ENCODE measurements at regions not wholly inside any gene's neighbourhood (a gene's known extent, or its start where the extent isn't known, plus 50 kb on each side); places are given as distances from the start of the nearest gene placed in this dataset.

- Mint-ChIP-seq H3K9me3 (ENCODE audit: insufficient read depth) (no peaks in the 10 kb centered on the region), H3K27me3 (no peaks in the 10 kb centered on the region), H3K4me1 (no peaks in the 10 kb centered on the region), H3K27ac (no peak overlapping the region), H3K4me3 (no peak overlapping the region)
- no peaks in the 10 kb centered on the region for H3K79me2 ChIP-seq (ENCODE audit: control insufficient read depth, insufficient read depth, low read length)
- peaks cover 0 to 3% (median 0%) of the 10 kb centered on the region in 3 donors for H3K9me3 ChIP-seq (ENCODE audit: control extremely low read depth in 1 of 3, control insufficient read depth in 2 of 3, insufficient read depth in 1 of 3, low read length in 2 of 3)
- no peak for DNase-seq
- no peaks in the 10 kb centered on the region for H3K36me3 ChIP-seq (replicated peaks in 1 of 2; ENCODE audit: control extremely low read depth in 1 of 2, control insufficient read depth in 1 of 2, extremely low read depth in 1 of 2, insufficient read depth in 2 of 2, low read length in 1 of 2)
- ChIA-PET CTCF (no interaction called here), POLR2A (no interaction called here)
- no peak overlapping the region for H3K9ac ChIP-seq (ENCODE audit: low read length)
- no peak for ATAC-seq (ENCODE audit: low read depth)
- no peaks in the 10 kb centered on the region for H3K27me3 ChIP-seq (replicated peaks in 1 of 4; ENCODE audit: control extremely low read depth in 1 of 4, control insufficient read depth in 3 of 4, insufficient read depth in 4 of 4, low read length in 3 of 4)
- H3K4me2 ChIP-seq (replicated peaks; ENCODE audit: low read depth, low read length, poor library complexity, severe bottlenecking), result no peak overlapping the region
- H2AFZ ChIP-seq (ENCODE audit: insufficient read depth, low read depth, low read length, poor library complexity, severe bottlenecking), result no peak overlapping the region
- 100% methylated on average over 13 of the region's 13 CpGs for WGBS (ENCODE audit: insufficient coverage)
- H3K4me3 ChIP-seq (ENCODE audit: control extremely low read depth in 1 of 5, extremely low read depth in 1 of 5, insufficient read depth in 1 of 5, low read depth in 2 of 5, low read length in 4 of 5), result no peak overlapping the region
- TF ChIP-seq EZH2 (IDR thresholded peaks at IDR 0.05; ENCODE audit: borderline replicate concordance, insufficient read depth, low read depth, low read length, poor library complexity, severe bottlenecking), result no peak
- TF ChIP-seq, protein P1, sequence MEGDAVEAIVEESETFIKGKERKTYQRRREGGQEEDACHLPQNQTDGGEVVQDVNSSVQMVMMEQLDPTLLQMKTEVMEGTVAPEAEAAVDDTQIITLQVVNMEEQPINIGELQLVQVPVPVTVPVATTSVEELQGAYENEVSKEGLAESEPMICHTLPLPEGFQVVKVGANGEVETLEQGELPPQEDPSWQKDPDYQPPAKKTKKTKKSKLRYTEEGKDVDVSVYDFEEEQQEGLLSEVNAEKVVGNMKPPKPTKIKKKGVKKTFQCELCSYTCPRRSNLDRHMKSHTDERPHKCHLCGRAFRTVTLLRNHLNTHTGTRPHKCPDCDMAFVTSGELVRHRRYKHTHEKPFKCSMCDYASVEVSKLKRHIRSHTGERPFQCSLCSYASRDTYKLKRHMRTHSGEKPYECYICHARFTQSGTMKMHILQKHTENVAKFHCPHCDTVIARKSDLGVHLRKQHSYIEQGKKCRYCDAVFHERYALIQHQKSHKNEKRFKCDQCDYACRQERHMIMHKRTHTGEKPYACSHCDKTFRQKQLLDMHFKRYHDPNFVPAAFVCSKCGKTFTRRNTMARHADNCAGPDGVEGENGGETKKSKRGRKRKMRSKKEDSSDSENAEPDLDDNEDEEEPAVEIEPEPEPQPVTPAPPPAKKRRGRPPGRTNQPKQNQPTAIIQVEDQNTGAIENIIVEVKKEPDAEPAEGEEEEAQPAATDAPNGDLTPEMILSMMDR (IDR thresholded peaks at IDR 0.05), result no peak
- H3K4me1 ChIP-seq (ENCODE audit: control insufficient read depth in 2 of 2, insufficient read depth in 2 of 2, low read length in 2 of 2), result no peaks in the 10 kb centered on the region
- no peak overlapping the region for H3K27ac ChIP-seq (ENCODE audit: low read length in 2 of 2)
- intact Hi-C loops (cut with micrococcal nuclease), result no loop called here
- H4K20me1 ChIP-seq (ENCODE audit: control insufficient read depth, insufficient read depth, low read length, poor library complexity, severe bottlenecking), result no peaks in the 10 kb centered on the region
These were observed 174.5 kb upstream of the DKK2 start for GRCh38 chr4:107210450-107211239.

DNA sequence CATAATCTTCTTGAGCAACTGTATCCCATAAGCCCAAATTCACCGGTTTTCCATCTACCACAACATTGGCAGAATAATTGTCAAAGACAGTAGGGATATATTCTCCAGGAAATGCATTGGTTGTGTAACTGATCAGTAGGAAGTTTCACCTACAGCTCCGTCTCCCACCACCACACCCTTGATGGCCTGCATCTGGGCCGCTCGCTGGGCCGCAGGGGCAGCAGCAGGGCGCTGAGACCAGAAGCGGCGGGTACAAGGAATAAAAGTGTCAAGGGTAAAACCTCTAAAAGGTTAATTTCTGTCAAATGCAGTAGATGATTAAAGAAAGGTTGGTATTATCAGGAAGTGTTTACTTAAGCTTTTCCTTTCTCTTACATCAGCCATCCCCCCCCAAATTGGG is 167.6 kb upstream of the DKK2 start:
- Histone ChIP-seq H4K20me1 (ENCODE audit: control insufficient read depth, insufficient read depth, low read length, poor library complexity, severe bottlenecking) (no peaks in the 10 kb centered on the region), H3K27me3 (replicated peaks in 1 of 4; ENCODE audit: control extremely low read depth in 1 of 4, control insufficient read depth in 3 of 4, insufficient read depth in 4 of 4, low read length in 3 of 4) (no peaks in the 10 kb centered on the region), H2AFZ (ENCODE audit: insufficient read depth, low read depth, low read length, poor library complexity, severe bottlenecking) (no peak overlapping the region), H3K9ac (ENCODE audit: low read length) (no peak overlapping the region), H3K4me1 (ENCODE audit: control insufficient read depth in 2 of 2, insufficient read depth in 2 of 2, low read length in 2 of 2) (no peaks in the 10 kb centered on the region), H3K79me2 (ENCODE audit: control insufficient read depth, insufficient read depth, low read length) (no peaks in the 10 kb centered on the region), H3K4me2 (replicated peaks; ENCODE audit: low read depth, low read length, poor library complexity, severe bottlenecking) (no peak overlapping the region), H3K4me3 (ENCODE audit: control extremely low read depth in 1 of 5, extremely low read depth in 1 of 5, insufficient read depth in 1 of 5, low read depth in 2 of 5, low read length in 4 of 5) (no peak overlapping the region), H3K9me3 (ENCODE audit: control extremely low read depth in 1 of 3, control insufficient read depth in 2 of 3, insufficient read depth in 1 of 3, low read length in 2 of 3) (no peaks in the 10 kb centered on the region), H3K36me3 (replicated peaks in 1 of 2; ENCODE audit: control extremely low read depth in 1 of 2, control insufficient read depth in 1 of 2, extremely low read depth in 1 of 2, insufficient read depth in 2 of 2, low read length in 1 of 2) (no peaks in the 10 kb centered on the region), H3K27ac (ENCODE audit: low read length in 2 of 2) (no peak overlapping the region)
- Mint-ChIP-seq H3K27ac (no peak overlapping the region), H3K9me3 (ENCODE audit: insufficient read depth) (no peaks in the 10 kb centered on the region), H3K4me3 (no peak overlapping the region), H3K27me3 (no peaks in the 10 kb centered on the region), H3K4me1 (no peaks in the 10 kb centered on the region)
- CTCF ChIA-PET, result no interaction called here
- TF ChIP-seq, protein P1 (IDR thresholded peaks at IDR 0.05), result no peak
- TF ChIP-seq EZH2 (IDR thresholded peaks at IDR 0.05; ENCODE audit: borderline replicate concordance, insufficient read depth, low read depth, low read length, poor library complexity, severe bottlenecking), result no peak
- intact Hi-C loops (cut with micrococcal nuclease), result no loop called here
- no CpG with 5 or more reads among the region's 8 CpGs for WGBS (ENCODE audit: insufficient coverage)
- ATAC-seq (ENCODE audit: low read depth) (no peak), DNase-seq (no peak)
- POLR2A ChIA-PET, result no interaction called here

Measured in B cell (primary cell).